ENCODE measurements at regions not wholly inside any gene's neighbourhood (a gene's known extent, or its start where the extent isn't known, plus 50 kb on each side); places are given as distances from the start of the nearest gene placed in this dataset.

DNA sequence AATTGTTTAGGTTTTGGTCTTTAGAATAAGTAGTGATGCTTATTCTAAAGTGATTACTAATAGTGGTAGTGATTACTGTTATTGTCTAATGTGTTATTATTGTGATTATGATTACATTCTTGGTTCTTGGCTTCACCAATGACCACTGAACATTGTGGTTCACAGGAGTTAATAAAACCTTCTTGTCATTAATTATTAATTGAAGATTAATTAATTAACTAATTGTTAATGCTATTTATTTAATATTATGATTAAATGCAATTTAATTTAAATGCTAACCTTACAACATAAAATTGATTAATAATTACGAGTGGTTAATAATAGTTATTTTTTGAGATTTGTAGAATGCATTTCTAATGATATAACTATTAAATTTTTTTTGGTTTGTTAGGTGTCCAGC, 747.7 kb upstream of the POM121L12 start:
- Histone ChIP-seq H3K27me3 (no peaks in the 10 kb centered on the region), H3K4me3 (no peak overlapping the region), H3K36me3 (no peaks in the 10 kb centered on the region), H3K27ac (no peak overlapping the region), H3K4me1 (no peaks in the 10 kb centered on the region), H3K9me3 (no peaks in the 10 kb centered on the region)
- intact Hi-C loops (cut with DNase I): no loop called here
- TF ChIP-seq, protein P1, sequence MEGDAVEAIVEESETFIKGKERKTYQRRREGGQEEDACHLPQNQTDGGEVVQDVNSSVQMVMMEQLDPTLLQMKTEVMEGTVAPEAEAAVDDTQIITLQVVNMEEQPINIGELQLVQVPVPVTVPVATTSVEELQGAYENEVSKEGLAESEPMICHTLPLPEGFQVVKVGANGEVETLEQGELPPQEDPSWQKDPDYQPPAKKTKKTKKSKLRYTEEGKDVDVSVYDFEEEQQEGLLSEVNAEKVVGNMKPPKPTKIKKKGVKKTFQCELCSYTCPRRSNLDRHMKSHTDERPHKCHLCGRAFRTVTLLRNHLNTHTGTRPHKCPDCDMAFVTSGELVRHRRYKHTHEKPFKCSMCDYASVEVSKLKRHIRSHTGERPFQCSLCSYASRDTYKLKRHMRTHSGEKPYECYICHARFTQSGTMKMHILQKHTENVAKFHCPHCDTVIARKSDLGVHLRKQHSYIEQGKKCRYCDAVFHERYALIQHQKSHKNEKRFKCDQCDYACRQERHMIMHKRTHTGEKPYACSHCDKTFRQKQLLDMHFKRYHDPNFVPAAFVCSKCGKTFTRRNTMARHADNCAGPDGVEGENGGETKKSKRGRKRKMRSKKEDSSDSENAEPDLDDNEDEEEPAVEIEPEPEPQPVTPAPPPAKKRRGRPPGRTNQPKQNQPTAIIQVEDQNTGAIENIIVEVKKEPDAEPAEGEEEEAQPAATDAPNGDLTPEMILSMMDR (IDR thresholded peaks at IDR 0.05): no peak
- DNase-seq (no peak), ATAC-seq (no peak)

DNA sequence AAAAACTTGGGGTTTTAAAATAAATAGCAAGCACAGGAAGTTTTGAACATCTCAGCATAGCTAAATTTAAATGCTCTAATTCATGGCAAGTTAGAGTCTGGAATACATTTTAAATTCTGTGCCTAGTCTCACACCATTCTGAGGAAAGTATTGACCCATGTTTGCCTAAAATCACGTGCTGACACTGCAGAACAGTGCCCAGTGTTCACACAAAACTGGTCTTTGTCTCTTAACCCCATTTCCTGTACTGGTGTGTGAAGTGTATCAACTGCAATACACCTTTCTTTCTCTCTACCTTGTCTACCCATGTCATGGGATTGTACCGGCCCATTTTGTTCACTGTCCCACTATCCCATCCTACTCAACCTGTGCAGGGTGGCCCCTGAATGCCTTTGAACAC, 749.7 kb upstream of the POM121L12 start:
- H3K4me1 ChIP-seq: no peaks in the 10 kb centered on the region
- H3K27me3 ChIP-seq: no peaks in the 10 kb centered on the region
- no peak overlapping the region for H3K4me3 ChIP-seq
- DNase-seq (no peak), ATAC-seq (no peak)
- H3K27ac ChIP-seq: no peak overlapping the region
- intact Hi-C loops (cut with DNase I): no loop called here
- TF ChIP-seq, protein P1 (IDR thresholded peaks at IDR 0.05): no peak
- H3K36me3 ChIP-seq: no peaks in the 10 kb centered on the region
- no peaks in the 10 kb centered on the region for H3K9me3 ChIP-seq

DNA sequence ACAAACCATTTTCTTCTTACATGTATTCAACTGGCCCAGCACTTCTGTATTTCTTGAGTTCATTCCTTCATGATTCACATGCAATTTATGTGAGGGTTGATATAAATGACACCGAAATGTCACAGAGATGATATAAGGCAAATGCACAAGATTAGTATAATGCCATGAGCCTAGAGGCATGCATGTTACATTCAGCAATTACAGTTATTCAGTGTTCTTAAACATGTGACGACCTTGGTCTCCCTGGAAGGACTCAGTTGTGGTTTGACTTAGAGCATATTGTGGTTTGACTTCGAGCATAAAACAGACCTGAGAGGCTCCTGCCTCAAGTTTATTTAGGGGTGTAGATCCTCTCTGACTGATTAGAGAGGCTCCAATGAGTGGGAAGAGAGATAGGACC, 752.1 kb upstream of the POM121L12 start:
- Histone ChIP-seq H3K4me3 (no peak overlapping the region), H3K27ac (no peak overlapping the region), H3K36me3 (no peaks in the 10 kb centered on the region), H3K9me3 (no peaks in the 10 kb centered on the region), H3K4me1 (no peaks in the 10 kb centered on the region), H3K27me3 (no peaks in the 10 kb centered on the region)
- DNase-seq: no peak
- TF ChIP-seq, protein P1 (IDR thresholded peaks at IDR 0.05): no peak
- ATAC-seq: no peak
- intact Hi-C loops (cut with DNase I): no loop called here

DNA sequence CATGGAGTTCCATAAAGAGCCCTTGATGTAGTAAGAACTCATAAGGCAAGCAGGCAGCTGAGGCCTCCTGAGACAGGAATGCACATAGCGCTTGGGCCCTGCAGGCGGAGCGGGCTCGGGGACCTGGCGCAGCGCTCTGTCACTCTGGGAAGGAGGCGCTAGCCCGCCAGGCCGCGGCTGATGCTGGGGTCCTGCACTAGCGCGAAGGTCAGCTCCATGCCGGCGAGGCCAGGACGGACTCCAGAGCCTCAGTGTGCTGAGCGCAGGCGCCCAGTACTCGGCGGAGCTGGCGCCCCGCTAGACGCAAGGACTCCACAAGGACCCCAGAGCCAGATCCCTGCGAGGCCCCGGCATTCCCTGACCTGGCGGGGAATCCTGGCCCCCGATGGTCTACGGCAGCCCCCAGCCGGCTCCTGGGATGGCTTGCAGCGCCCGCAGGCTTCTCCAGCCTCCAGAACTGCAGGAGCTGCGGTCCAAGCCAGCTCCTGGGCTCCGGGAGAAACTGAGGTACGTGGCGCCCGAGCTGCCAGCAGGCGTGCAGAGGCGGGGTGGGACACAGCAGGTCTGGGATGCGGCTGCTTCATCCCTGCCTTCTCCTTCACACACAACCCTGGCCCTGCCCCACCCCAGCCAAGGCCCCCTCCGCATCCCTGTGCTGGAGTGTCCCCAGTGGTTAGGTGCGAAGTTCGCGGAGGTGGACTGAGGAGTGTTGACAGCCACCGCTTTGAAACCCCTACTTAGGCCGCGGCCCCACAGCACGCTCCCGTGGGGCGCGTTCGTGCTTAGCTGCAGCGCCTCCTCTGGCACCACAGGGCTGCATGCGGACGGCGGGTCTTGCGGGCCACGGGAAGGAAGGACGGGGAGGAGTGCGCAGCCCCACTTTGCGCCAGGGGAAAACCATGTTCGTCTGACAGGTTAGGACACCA, 761.5 kb upstream of the POM121L12 start:
- H3K9me3 ChIP-seq: no peaks in the 10 kb centered on the region
- TF ChIP-seq, protein P1 (IDR thresholded peaks at IDR 0.05): no peak
- DNase-seq (peak; percentile 63), ATAC-seq (peak; percentile 82)
- H3K27ac ChIP-seq: no peak overlapping the region
- intact Hi-C loops (cut with DNase I): no loop called here
- no peaks in the 10 kb centered on the region for H3K4me1 ChIP-seq
- no peaks in the 10 kb centered on the region for H3K27me3 ChIP-seq
- no peaks in the 10 kb centered on the region for H3K36me3 ChIP-seq
- no peak overlapping the region for H3K4me3 ChIP-seq

DNA sequence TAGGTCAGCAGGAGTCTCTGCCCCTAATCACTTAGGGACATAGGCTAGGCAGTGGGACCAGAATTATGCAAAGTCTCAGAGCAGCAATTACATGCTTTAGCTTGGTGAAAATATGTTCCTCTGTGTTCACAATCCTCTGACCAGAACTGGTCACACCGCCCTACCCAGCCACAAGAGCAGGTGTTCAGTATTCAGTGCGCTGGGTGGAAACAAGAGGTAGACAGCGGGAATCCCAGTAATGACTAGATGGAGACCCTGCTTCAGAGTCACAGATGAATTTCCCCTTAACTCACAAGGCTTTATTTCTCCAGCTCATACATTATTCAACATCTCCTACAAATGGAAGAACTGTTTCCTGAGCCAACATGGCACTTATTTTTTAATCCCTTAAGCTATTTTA, 763.7 kb upstream of the POM121L12 start:
- TF ChIP-seq, protein P1 (IDR thresholded peaks at IDR 0.05): no peak
- Histone ChIP-seq H3K4me1 (no peaks in the 10 kb centered on the region), H3K4me3 (no peak overlapping the region), H3K27ac (no peak overlapping the region), H3K9me3 (no peaks in the 10 kb centered on the region), H3K36me3 (no peaks in the 10 kb centered on the region), H3K27me3 (no peaks in the 10 kb centered on the region)
- no peak for DNase-seq
- ATAC-seq: no peak
- intact Hi-C loops (cut with DNase I): no loop called here
